PC-3 (cell line): ENCODE measurements at regions not wholly inside any gene's neighbourhood (a gene's known extent, or its start where the extent isn't known, plus 50 kb on each side); places are given as distances from the start of the nearest gene placed in this dataset.

Experiments used
- EZH2 ChIP-seq: fragments of 300-600 bp; sonication (generic); IDR thresholded peaks from one replicate; pipeline ENCODE4 v1.6.1; 2017; ENCODE audit warnings: antibody characterized with exemption, mild to moderate bottlenecking, low read length; ENCODE audit not compliant: unreplicated experiment
- EZH2phosphoT487 ChIP-seq: fragments of 300-600 bp; sonication (generic); IDR thresholded peaks from 2 replicates; pipeline ENCODE4 v1.6.1; 2018; ENCODE audit warnings: mild to moderate bottlenecking, antibody characterized with exemption, low read length, borderline replicate concordance
- TF ChIP-seq, protein P1 (sequence below): fragments of 300-600 bp; sonication (generic); conservative IDR thresholded peaks from 2 replicates; pipeline ENCODE4 v1.5.1; 2017; ENCODE audit warnings: antibody characterized with exemption, low read depth, mild to moderate bottlenecking, low read length

DNA sequence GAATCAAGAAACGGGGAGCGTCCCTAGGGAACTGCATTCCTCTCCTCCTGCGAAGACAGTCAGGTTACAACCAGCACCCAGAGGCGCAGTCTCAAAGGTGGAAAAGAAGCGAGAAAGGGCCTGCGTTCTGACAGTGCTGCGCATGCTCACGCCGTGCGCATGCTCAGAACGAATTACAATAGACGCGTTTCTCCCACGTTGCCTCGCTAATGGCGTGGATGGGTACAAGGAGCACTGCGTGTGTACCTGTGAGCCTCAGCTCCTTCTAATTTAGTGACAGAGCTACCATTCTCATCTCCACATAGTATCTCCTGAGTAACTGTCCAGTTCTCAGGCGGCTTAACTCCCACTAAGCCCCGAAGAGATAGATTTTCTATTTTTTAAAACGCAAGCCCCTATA lies 448.8 kb downstream of the TXNL1 start:
- TF ChIP-seq, protein P1, sequence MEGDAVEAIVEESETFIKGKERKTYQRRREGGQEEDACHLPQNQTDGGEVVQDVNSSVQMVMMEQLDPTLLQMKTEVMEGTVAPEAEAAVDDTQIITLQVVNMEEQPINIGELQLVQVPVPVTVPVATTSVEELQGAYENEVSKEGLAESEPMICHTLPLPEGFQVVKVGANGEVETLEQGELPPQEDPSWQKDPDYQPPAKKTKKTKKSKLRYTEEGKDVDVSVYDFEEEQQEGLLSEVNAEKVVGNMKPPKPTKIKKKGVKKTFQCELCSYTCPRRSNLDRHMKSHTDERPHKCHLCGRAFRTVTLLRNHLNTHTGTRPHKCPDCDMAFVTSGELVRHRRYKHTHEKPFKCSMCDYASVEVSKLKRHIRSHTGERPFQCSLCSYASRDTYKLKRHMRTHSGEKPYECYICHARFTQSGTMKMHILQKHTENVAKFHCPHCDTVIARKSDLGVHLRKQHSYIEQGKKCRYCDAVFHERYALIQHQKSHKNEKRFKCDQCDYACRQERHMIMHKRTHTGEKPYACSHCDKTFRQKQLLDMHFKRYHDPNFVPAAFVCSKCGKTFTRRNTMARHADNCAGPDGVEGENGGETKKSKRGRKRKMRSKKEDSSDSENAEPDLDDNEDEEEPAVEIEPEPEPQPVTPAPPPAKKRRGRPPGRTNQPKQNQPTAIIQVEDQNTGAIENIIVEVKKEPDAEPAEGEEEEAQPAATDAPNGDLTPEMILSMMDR, result no peak
- TF ChIP-seq EZH2, result no peak
- no peak for TF ChIP-seq EZH2phosphoT487
